Natural killer cell (primary cell): ENCODE measurements at regions not wholly inside any gene's neighbourhood (a gene's known extent, or its start where the extent isn't known, plus 50 kb on each side); places are given as distances from the start of the nearest gene placed in this dataset.

Experiments
- ATAC-seq, 3 donors: fragments of 150-1000 bp in 2 of 3; fragments of 200-7000 bp in 1 of 3; cut with Tn5 transposase; 1 replicate in 1 of 3; 2 replicates in 2 of 3; pipeline ENCODE4 v1.10.0; 2021; ENCODE audit warnings: mild to moderate bottlenecking in 2 of 3, moderate library complexity in 2 of 3
- DNase-seq, 2 donors: peaks; one replicate each; pipeline versions ENCODE4 v3.0.0 to v3.0.0-alpha.2; 2013 to 2021; ENCODE audit warnings: mixed read lengths in 1 of 2
- H3K27ac ChIP-seq: one replicate; pipeline ENCODE4 v1.5.1; 2013; ENCODE audit warnings: mild to moderate bottlenecking, low read length
- H3K27me3 ChIP-seq: one replicate; pipeline ENCODE4 v1.6.1; 2013; ENCODE audit warnings: low read length; ENCODE audit not compliant: control insufficient read depth, insufficient read depth
- H3K36me3 ChIP-seq: one replicate; pipeline ENCODE4 v1.6.1; 2013; ENCODE audit warnings: low read length; ENCODE audit not compliant: control insufficient read depth, insufficient read depth
- H3K4me1 ChIP-seq: one replicate; pipeline ENCODE4 v1.6.1; 2013; ENCODE audit warnings: low read length; ENCODE audit not compliant: control insufficient read depth, insufficient read depth
- H3K4me3 ChIP-seq: one replicate; pipeline ENCODE4 v1.5.1; 2013; ENCODE audit warnings: low read length
- H3K9me3 ChIP-seq: one replicate; pipeline ENCODE4 v1.6.1; 2013; ENCODE audit warnings: low read length; ENCODE audit not compliant: control insufficient read depth, insufficient read depth
- H3K27ac Mint-ChIP-seq, 2 donors: one replicate each; pipeline ENCODE4 v1.8.0; 2022; ENCODE audit warnings: mild to moderate bottlenecking in 2 of 2, mixed read lengths in 2 of 2, moderate library complexity in 1 of 2
- H3K27me3 Mint-ChIP-seq, 2 donors: one replicate each; pipeline ENCODE4 v1.8.0; 2022; ENCODE audit warnings: low read depth in 2 of 2, mixed read lengths in 2 of 2
- H3K36me3 Mint-ChIP-seq: one replicate; pipeline ENCODE4 v1.8.0; 2022; ENCODE audit warnings: mixed read lengths
- H3K4me1 Mint-ChIP-seq, 2 donors: one replicate each; pipeline ENCODE4 v1.8.0; 2022; ENCODE audit warnings: mixed read lengths in 2 of 2
- H3K4me3 Mint-ChIP-seq: one replicate; pipeline ENCODE4 v1.8.0; 2022; ENCODE audit warnings: mild to moderate bottlenecking, moderate library complexity, mixed read lengths
- H3K9me3 Mint-ChIP-seq, 2 donors: one replicate each; pipeline ENCODE4 v1.8.0; 2022; ENCODE audit warnings: mixed read lengths in 2 of 2
- WGBS: methylation state at CpG from one replicate; pipeline ENCODE4 v1.1.7; 2013; ENCODE audit warnings: missing lambda C conversion rate; ENCODE audit not compliant: insufficient coverage; 5-methylcytosine and 5-hydroxymethylcytosine counted together
- intact Hi-C: fragments of 100-400 bp; cut with micrococcal nuclease; formaldehyde crosslinking; loops from one replicate; pipeline ENCODE4 v1.14.2; 2022
- TF ChIP-seq, protein P1 (sequence below): fragments of 200-600 bp; IDR thresholded peaks from one replicate; pipeline ENCODE4 v1.8.0; 2022; ENCODE audit warnings: antibody characterized with exemption

DNA sequence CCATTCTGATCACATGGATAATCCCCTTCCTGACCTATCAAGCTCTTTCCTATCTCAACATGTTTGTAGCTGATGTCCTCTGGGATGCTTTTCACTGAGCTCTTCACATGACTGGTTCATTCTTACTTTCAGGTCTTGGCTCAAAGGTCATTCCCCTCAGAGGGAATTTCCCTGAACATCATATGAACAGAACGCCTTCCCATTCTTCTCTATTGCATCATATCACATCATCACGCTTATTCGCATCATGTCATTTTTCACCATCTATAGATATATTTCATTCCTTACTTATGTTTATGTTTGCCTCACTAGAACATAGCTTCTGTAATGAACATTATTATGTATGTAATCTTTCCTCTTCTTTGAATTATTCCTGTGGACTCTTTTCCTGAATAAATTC, 178.9 kb upstream of the APCDD1 start:
- WGBS: 97% methylated on average over 3 of the region's 3 CpGs
- Mint-ChIP-seq H3K27me3 (no peaks in the 10 kb centered on the region), H3K4me3 (no peak overlapping the region), H3K27ac (no peak overlapping the region), H3K4me1 (no peaks in the 10 kb centered on the region), H3K9me3 (peaks cover 0 to 3% of the 10 kb centered on the region in 2 donors), H3K36me3 (no peaks in the 10 kb centered on the region)
- TF ChIP-seq, protein P1, sequence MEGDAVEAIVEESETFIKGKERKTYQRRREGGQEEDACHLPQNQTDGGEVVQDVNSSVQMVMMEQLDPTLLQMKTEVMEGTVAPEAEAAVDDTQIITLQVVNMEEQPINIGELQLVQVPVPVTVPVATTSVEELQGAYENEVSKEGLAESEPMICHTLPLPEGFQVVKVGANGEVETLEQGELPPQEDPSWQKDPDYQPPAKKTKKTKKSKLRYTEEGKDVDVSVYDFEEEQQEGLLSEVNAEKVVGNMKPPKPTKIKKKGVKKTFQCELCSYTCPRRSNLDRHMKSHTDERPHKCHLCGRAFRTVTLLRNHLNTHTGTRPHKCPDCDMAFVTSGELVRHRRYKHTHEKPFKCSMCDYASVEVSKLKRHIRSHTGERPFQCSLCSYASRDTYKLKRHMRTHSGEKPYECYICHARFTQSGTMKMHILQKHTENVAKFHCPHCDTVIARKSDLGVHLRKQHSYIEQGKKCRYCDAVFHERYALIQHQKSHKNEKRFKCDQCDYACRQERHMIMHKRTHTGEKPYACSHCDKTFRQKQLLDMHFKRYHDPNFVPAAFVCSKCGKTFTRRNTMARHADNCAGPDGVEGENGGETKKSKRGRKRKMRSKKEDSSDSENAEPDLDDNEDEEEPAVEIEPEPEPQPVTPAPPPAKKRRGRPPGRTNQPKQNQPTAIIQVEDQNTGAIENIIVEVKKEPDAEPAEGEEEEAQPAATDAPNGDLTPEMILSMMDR: no peak
- H3K4me3 ChIP-seq: no peak overlapping the region
- H3K27me3 ChIP-seq: no peaks in the 10 kb centered on the region
- H3K36me3 ChIP-seq: no peaks in the 10 kb centered on the region
- intact Hi-C loops: no loop called here
- no peak for ATAC-seq
- no peak for DNase-seq
- H3K4me1 ChIP-seq: no peaks in the 10 kb centered on the region
- no peak overlapping the region for H3K27ac ChIP-seq
- H3K9me3 ChIP-seq: no peaks in the 10 kb centered on the region

DNA sequence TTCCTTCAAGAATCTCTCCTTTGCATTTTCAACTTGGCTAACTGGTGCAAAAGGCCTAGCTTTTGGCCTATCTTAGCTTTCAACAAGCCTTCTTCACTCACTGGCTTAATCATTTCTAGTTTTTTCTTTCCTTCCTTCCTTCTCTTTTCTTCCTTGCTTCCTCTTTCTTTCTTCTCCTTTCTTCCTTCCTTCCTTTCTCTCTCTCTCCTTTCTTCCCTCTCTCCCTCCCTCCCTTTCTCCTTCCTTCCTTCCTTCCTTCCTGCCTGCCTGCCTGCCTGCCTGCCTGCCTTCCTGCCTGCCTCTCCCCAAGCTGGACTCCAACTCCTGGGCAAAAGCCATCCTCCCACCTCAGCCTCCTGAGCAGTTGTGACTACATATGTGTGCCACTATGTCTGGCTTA, 176.2 kb upstream of the APCDD1 start:
- Histone ChIP-seq H3K27ac (no peak overlapping the region), H3K4me3 (no peak overlapping the region), H3K4me1 (no peaks in the 10 kb centered on the region), H3K9me3 (no peaks in the 10 kb centered on the region), H3K36me3 (no peaks in the 10 kb centered on the region), H3K27me3 (no peaks in the 10 kb centered on the region)
- intact Hi-C loops: no loop called here
- H3K27ac Mint-ChIP-seq: no peak overlapping the region
- DNase-seq (no peak), ATAC-seq (no peak)
- TF ChIP-seq, protein P1: no peak
- no peak overlapping the region for H3K4me3 Mint-ChIP-seq
- no peaks in the 10 kb centered on the region for H3K36me3 Mint-ChIP-seq
- H3K27me3 Mint-ChIP-seq: peaks cover 0 to 7% of the 10 kb centered on the region in 2 donors
- peaks cover 0 to 3% of the 10 kb centered on the region in 2 donors for H3K9me3 Mint-ChIP-seq
- H3K4me1 Mint-ChIP-seq: no peaks in the 10 kb centered on the region

DNA sequence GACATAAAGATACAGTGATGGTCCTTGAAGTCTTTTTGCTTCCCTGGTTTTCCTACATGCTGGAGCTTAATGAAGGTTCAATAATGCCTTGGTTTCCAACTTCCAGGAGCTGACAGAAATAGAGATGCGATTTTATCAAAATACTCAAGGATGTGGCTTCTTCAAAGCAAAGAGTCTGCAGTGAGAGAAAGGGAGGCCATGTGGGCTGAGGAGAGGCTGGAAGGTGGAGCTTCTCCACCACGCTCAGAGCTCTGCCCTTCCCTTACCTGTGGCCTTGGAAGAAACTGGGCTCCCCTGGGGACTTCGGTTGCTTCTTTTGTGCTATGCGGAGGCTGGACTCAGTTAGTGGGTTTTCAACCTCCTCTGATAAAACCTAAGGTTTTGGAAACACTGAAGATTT, 175.0 kb upstream of the APCDD1 start:
- H3K9me3 Mint-ChIP-seq: peaks cover 0 to 3% of the 10 kb centered on the region in 2 donors
- no peak overlapping the region for H3K27ac Mint-ChIP-seq
- Histone ChIP-seq H3K9me3 (no peaks in the 10 kb centered on the region), H3K27me3 (no peaks in the 10 kb centered on the region), H3K27ac (no peak overlapping the region), H3K4me3 (no peak overlapping the region), H3K36me3 (no peaks in the 10 kb centered on the region), H3K4me1 (no peaks in the 10 kb centered on the region)
- WGBS: 68% methylated on average over 4 of the region's 4 CpGs
- no peak overlapping the region for H3K4me3 Mint-ChIP-seq
- ATAC-seq (no peak), DNase-seq (no peak)
- intact Hi-C loops: no loop called here
- TF ChIP-seq, protein P1: no peak
- no peaks in the 10 kb centered on the region for H3K36me3 Mint-ChIP-seq
- H3K4me1 Mint-ChIP-seq: no peaks in the 10 kb centered on the region
- peaks cover 0 to 16% of the 10 kb centered on the region in 2 donors for H3K27me3 Mint-ChIP-seq

DNA sequence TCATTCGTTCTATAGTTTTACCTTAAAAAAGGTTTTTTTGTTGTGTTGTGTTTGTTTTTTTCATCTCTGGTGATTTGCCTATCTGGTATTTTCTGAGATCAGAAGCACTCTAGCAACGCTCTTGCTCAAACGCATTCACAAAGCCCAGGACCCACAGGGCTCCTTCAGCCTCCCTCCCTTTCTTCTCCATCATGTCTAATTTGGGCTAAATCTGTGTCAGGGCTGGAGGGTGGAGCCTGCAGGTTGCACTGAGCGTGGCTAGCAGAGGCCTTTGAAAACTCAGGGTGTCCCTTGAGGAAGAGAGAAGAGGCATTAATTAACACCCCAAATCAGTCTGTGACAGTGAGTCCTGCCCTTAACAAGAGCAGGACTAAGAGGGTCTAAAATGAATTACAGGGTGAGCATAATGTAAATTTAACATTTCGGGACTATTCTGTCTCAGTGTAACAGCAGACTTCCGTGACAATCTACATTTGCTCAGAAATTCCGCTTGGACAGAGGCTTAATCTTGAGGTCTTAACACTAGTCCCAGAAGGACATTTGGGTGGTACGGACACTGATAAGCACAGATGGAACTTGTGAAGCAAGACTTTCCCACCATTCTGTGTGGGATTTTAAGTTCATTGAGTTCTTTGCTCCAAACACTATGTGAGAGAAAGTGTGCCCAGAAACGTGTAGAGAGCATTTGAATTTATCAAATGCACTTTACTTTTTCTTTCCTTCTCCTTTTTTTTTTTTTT, 174.4 kb upstream of the APCDD1 start:
- Mint-ChIP-seq H3K27me3 (peaks cover 0 to 16% of the 10 kb centered on the region in 2 donors), H3K4me3 (no peak overlapping the region), H3K36me3 (no peaks in the 10 kb centered on the region), H3K9me3 (peaks cover 0 to 3% of the 10 kb centered on the region in 2 donors), H3K4me1 (no peaks in the 10 kb centered on the region), H3K27ac (no peak overlapping the region)
- ATAC-seq (no peak), DNase-seq (no peak)
- TF ChIP-seq, protein P1: no peak
- H3K4me1 ChIP-seq: peaks cover 4% of the 10 kb centered on the region
- H3K4me3 ChIP-seq: no peak overlapping the region
- no peaks in the 10 kb centered on the region for H3K27me3 ChIP-seq
- H3K27ac ChIP-seq: no peak overlapping the region
- H3K36me3 ChIP-seq: no peaks in the 10 kb centered on the region
- 80% methylated on average over 7 of the region's 9 CpGs for WGBS
- intact Hi-C loops: no loop called here
- H3K9me3 ChIP-seq: no peaks in the 10 kb centered on the region
